ENCODE measurements at regions not wholly inside any gene's neighbourhood (a gene's known extent, or its start where the extent isn't known, plus 50 kb on each side); places are given as distances from the start of the nearest gene placed in this dataset.

DNA sequence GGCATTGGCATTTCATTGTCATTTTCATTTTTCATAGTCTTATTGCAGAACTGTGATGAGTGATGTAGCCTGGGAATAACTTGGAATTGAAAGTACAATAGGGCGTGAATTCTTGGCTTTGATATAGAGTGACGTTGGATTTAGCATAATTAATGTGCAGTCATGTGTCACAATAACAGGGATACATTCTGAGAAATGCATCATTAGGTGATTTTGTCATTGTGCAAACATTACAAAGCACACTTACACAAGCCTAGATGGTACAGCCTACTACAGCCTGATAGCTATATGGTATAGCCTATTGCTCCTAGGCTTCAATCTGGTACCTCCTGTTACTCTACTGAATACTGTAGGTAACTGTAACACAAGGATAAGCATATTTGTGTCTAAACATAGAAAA lies 300.8 kb downstream of the DTHD1 start:
- TF ChIP-seq POLR2AphosphoS5 (IDR thresholded peaks at IDR 0.05) (no peak), CTCF (IDR thresholded peaks at IDR 0.05; ENCODE audit: poor library complexity, severe bottlenecking) (no peak), SMC3 (conservative IDR thresholded peaks at IDR 0.05; ENCODE audit: poor library complexity) (no peak), EP300 (conservative IDR thresholded peaks at IDR 0.05; ENCODE audit: poor library complexity, severe bottlenecking) (no peak), EZH2 (IDR thresholded peaks at IDR 0.05; ENCODE audit: borderline replicate concordance, insufficient read depth, low read length, poor library complexity, severe bottlenecking) (no peak), RAD21 (conservative IDR thresholded peaks at IDR 0.05) (no peak)
- TF ChIP-seq, protein P1, sequence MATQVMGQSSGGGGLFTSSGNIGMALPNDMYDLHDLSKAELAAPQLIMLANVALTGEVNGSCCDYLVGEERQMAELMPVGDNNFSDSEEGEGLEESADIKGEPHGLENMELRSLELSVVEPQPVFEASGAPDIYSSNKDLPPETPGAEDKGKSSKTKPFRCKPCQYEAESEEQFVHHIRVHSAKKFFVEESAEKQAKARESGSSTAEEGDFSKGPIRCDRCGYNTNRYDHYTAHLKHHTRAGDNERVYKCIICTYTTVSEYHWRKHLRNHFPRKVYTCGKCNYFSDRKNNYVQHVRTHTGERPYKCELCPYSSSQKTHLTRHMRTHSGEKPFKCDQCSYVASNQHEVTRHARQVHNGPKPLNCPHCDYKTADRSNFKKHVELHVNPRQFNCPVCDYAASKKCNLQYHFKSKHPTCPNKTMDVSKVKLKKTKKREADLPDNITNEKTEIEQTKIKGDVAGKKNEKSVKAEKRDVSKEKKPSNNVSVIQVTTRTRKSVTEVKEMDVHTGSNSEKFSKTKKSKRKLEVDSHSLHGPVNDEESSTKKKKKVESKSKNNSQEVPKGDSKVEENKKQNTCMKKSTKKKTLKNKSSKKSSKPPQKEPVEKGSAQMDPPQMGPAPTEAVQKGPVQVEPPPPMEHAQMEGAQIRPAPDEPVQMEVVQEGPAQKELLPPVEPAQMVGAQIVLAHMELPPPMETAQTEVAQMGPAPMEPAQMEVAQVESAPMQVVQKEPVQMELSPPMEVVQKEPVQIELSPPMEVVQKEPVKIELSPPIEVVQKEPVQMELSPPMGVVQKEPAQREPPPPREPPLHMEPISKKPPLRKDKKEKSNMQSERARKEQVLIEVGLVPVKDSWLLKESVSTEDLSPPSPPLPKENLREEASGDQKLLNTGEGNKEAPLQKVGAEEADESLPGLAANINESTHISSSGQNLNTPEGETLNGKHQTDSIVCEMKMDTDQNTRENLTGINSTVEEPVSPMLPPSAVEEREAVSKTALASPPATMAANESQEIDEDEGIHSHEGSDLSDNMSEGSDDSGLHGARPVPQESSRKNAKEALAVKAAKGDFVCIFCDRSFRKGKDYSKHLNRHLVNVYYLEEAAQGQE (IDR thresholded peaks at IDR 0.05; ENCODE audit: borderline replicate concordance): no peak

Measured in neural cell (in vitro differentiated cells).